GM18502 (cell line): ENCODE measurements at regions not wholly inside any gene's neighbourhood (a gene's known extent, or its start where the extent isn't known, plus 50 kb on each side); places are given as distances from the start of the nearest gene placed in this dataset.
"Not testable (repeated sequence)": the region's sequence is repeated elsewhere in the genome, so short reads cannot be mapped to it uniquely, and the experiment has no call there.

ENCODE experiments used
- ATAC-seq: cut with Tn5 transposase; IDR thresholded peaks from one replicate; pipeline ENCODE4 v1.9.1; 2021; ENCODE audit warnings: mild to moderate bottlenecking; ENCODE audit not compliant: unreplicated experiment, poor library complexity

GRCh38 chr6:14891820-14892375 is 354.0 kb upstream of the JARID2 start:
- not testable (repeated sequence) for ATAC-seq

DNA sequence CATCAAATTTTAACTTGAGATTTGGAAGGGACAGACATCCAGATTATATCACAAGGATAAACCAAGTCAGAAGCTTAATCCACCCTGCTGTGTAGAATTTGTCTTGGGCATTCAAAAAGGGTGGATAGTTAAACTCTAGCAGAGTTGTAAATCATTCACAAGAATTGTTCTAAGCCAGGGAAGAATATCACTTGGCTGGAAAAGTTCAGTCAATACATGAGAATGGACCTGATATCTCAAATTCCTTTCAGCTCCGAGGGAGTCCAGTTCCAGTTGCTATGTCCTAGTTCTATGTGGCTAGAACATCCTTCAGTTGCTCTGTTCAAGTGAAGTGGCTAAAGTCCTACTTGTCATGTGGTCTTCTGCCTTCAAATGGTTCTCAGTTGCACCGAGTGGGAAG is 351.8 kb upstream of the JARID2 start:
- no peak for ATAC-seq

- ATAC-seq = no peak
These were observed 349.4 kb upstream of the JARID2 start for GRCh38 chr6:14896475-14896874.

DNA sequence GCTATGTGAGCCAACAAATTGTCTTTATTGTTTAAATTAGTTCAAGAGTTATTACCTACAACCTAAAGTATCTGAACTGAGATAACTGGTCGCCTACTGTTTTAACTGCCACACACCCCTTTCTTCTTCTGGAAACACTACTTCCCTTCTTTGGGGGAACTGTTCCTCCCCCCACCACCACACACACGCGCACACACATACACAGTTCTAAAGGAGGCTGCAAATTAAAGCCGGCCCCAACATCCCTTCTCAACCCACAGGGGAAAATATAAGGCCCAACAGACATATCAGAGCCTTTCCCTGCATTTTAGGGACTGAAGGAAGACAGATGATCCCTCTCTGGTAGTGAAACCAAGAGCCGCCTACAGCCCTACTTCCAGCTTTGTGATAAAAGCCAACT is 348.0 kb upstream of the JARID2 start:
- no peak for ATAC-seq

DNA sequence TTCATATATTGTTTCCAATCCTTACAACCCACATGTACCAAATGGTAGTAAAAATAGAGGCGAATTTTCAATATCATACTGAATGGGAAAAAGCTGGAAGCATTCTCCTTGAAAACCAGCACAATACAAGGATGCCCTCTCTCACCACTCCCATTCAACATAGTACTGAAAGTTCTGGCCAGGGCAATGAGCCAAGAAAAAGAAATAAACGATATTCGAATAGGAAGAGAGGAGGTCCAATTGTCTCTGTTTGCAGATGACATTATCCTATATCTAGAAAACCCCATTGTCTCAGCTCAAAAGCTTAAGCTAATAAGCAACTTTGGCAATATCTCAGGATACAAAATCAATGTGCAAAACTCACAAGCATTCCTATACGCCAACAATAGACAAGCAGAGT is 346.4 kb upstream of the JARID2 start:
- not testable (repeated sequence) for ATAC-seq

DNA sequence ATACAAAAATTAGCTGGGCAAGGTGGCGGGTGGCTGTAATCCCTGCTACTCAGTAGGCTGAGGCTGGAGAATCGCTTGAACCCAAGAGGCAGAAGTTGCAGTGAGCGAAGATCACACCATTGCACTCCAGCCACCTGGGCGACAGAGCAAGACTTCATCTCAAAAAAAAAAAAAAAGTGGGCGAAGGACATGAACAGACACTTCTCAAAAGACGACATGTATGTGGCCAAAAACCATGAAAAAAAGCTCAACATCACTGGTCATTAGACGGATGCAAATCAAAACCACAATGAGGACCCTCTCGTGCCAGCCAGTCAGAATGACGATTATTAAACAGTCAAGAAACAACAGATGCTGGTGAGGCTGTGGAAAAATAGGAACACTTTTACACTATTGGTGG is 344.9 kb upstream of the JARID2 start:
- ATAC-seq = no peak

DNA sequence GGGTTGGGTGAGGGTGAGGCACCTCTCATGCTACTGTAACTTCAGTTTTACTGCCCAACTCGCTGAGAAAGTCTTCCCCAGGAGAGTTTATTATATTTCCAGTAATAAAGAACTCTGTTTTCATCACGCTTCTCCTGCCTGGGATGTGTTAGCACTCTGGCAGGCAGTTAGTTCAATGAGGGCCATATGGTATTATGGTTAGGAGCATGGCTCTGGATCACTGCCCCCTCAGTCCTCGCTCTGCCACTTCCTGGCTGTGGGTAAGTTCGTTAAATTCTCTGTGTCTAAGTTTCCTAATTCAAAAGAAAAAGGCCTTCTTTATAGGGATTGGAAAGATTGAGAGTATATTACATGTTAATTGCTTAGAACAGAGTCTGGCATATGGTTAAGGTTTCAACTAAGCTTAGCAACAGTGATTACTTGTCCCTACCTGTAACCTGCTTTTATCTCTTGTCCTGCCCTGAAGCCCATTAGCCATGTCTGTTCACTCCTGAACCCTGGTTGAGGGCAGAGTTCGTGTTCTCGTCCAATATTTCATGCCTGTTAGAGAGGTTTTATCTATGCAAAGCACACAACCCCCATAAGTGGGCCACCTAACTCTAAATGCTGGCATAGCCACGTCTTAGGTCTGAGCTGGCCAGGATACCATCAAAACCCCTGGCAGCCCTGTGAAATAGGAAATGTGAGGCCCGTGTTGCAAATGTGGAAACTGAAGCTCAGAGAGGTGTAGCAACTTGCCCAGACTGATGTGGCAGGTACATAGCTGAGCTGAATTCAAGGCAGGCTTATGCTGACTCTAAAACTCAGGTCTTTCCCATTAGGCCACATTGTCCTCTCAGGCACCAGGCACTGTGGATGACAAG is 342.5 kb upstream of the JARID2 start:
- no peak for ATAC-seq

DNA sequence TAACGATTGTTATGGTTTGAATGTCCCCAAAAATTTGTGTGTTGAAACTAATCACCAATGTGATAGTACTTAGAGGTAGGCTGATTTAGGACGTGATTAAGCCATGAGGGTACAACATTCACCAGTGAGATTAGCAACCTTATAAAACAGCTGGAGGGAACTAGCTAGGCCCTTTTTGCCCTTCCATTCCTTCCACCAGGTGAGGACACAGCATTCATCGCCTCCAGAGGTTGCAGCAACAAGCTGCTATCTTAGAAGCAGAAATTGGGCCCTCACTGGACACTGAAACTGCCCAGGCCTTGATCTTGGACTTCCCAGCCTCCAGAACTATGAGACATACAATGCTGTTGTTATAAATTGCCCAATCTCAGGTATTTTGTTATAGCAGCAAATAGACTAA is 340.7 kb upstream of the JARID2 start:
- no peak for ATAC-seq

- ATAC-seq = no peak
These were observed 339.2 kb upstream of the JARID2 start for GRCh38 chr6:14906621-14907020.

- ATAC-seq = peak; percentile 83
These were observed 334.9 kb upstream of the JARID2 start for GRCh38 chr6:14910692-14911547.

DNA sequence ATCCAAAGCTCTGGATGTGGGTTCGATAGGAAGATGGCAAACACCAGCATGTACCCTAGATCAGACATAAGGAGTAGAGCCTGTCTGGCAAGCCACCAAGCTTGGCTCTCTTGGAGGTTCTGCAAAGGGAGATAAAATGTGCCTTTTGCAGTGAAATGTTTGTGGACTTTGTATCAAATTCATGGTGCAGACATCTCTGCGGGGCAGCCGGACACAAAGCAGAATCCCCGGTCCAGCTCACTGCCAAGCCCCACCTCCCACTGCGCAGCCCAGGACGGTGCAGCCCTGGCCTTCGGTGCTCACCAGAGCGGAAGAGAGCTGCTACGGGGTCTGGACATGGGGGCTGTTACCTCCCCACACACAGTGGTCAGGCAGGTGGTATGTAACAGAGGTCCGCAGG is 333.6 kb upstream of the JARID2 start:
- no peak for ATAC-seq

GRCh38 chr6:14912706-14913105 is 333.2 kb upstream of the JARID2 start:
- no peak for ATAC-seq

DNA sequence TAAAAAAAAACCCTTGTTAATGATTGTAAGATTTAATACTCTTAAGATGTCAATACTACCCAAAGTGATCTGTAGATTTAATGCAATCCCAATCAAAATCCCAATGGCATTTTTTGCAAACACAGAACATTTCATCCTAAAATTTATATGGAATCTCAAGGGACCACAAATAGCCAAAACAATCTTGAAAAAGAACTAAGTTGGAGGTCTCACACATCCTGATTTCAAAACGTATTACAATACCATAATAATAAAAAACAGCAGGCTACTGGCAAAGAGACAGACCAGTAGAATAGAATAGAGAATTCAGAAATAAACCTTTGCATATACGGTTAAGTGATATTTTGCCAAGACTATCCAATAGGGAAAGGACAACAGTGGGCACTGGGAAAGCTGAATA is 331.9 kb upstream of the JARID2 start:
- no peak for ATAC-seq

DNA sequence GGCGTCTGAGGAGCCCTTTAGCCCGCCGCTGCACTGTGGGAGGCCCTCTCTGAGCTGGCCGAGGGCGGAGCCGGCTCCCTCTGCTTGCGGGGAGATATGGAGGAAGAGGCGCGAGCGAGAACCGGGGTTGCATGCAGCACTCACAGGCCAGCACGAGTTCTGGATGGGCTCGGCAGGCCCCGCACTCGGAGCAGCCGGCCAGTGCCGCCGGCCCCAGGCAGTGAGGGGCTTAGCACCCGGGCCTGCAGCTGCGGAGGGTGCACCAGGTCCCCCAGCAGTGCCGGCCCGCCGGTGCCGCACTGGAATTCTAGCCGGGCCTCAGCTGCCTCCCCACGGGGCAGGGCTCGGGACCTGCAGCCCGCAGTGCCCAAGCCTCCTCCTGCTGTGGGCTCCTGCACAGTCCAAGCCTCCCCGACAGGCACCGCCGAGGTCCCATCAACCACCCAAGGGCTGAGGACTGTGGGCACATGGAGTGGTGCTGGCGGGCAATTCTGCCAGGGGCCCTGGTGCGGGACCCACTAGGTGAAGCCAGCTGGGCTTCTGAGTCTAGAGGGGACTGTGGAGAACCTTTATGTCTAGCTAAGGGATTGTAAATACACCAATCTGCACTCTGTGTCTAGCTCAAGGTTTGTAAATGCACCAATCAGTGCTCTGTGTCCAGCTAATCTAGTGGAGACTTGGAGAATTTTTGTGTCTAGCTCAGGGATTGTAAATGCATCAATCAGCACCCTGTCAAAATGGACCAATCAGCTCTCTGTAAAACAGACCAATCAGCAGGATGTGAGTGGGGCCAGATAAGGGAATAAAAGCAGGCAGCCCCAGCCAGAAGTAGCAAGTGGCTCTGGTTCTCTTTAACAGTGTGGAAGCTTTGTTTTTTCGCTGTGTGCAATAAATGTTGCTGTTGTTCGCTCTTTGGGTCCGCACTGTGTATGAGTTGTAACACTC is 329.7 kb upstream of the JARID2 start:
- no peak for ATAC-seq

GRCh38 chr6:14917109-14917910 is 328.6 kb upstream of the JARID2 start:
- no peak for ATAC-seq

DNA sequence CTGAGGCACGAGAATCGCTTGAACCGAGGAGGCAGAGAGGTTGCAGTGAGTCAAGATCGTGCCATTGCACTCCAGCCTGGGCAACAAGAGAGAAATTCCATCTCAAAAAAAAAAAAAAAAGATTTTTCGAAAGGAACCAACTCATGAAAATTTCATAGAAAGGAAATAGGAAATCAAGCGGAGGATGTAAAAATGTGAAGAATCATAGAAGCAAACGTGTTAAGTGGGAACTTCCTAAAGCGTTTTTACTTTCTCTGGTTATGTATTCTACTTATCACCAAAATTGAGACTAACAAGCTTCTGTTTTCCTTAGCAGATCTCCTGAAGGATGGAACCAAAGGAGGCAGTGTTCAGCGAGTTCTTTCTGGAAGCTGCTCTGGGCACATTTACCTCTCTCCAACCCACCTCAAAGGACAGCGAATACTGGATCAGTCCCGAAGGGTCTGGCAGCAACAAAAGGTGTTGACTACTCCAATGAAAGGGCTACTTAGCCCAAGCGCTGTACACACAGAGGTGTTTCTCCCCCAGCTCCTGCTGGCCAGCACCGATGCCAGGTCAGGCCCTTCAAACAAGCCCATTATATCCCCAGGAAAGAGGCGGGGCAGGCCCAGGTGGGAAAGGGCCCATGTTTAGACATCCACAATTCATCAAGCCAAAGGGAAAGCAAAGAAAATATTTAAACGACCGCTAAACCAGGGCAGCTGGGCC is 327.5 kb upstream of the JARID2 start:
- no peak for ATAC-seq

- ATAC-seq = no peak
These were observed 326.7 kb upstream of the JARID2 start for GRCh38 chr6:14919038-14919670.

DNA sequence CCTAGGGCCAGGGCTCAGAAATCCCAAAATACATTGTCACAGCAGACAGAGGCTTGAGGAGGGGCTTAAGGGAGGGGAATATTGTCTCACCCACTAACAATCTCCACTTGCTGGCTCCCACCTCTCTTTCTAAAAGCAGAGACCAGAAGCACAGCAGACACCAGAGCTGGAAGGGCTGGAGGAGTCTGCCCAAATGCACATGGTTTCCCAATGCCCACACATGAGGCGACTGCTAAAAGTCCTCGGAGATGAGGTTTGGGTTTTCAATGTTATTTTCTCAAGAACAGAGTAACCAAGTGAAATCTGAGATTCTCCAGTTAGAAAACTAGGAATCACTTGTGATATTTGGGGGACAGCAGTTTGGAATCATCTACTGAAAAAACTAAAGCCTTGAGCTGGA is 325.6 kb upstream of the JARID2 start:
- ATAC-seq = no peak
